ENCODE measurements at regions not wholly inside any gene's neighbourhood (a gene's known extent, or its start where the extent isn't known, plus 50 kb on each side); places are given as distances from the start of the nearest gene placed in this dataset.
"Not testable (repeated sequence)": the region's sequence is repeated elsewhere in the genome, so short reads cannot be mapped to it uniquely, and the experiment has no call there.

DNA sequence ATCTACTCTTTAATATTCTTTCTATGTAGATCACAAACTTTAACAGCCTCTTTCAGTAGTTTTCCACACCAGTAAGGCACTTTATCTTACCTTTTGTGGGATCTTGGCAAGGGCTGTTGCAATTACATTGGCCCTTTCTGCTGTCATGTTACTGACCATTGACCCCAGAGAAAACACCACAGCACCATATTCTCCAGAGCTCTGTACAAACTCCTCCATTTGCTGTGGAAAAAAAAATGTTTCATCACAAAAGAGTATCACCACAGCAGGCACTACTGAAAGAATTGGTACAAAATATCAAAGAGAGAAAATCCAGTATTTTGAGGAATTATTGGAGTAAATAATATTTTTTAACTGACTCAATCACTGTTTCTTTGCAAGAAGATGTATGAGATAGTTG, 62.3 kb upstream of the UGT2A3 start:
- not testable (repeated sequence) for DNase-seq (ENCODE audit: low read depth)

DNA sequence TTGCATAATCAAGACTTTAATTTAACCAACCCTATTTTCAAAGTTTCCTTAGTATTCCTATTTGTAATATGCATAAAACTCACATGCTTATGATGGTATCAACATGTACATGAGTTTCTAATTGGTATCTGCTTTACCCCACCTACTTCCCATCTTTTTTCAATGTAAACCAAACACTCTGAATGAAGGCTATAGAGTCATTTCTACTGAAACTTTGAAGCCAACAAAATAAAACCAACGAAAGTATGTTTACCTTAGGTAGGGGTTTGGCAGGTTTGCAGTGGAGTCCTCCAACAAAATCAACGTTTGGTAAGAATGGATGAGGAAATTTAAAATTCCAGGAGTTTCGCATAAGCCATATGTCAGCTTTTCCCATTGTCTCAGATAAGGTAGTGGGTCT, 66.4 kb upstream of the UGT2A3 start:
- not testable (repeated sequence) for DNase-seq (ENCODE audit: low read depth)

DNA sequence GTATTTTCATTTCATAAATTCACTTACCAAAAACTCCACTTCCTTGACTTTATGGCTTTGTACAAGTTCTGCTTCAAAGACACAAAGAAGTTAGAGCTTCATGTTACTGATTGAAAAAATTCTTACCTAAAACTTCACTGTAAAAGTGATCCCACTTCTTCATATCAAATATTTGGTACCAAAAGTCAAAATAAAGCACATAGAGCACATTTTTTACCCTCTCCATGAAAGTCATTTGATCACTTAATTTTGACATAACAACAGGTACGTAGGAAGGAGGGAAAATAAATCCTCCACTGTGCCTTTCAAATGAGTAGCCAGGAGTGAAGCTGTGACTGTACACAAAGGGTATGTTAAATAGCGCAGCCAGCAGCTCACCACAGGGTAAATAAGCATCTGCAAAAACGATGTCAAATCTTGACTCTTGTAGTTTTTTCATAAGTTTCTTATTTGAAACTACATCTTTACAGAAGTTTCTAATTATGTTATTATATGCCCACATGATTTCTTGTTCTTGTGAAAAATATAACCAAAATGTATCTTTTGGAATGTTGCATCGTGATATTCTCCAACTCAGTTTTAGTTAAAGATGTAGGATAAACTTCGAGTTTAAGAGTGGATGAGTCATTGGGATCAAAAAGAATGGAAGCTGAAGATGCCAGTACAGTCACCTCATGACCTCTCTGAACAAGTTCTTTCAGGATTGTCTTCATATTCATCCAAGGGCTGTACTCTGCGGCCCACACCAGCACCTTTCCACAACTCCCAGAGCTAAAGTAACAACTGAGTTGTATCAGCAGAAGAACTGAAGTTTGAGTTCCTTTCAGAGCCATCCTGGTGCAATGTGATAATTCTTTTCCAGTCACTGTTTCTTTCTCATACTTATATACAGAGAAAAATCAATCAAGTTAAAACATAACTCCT, 68.2 kb upstream of the UGT2A3 start:
- DNase-seq (ENCODE audit: low read depth) = not testable (repeated sequence)

DNA sequence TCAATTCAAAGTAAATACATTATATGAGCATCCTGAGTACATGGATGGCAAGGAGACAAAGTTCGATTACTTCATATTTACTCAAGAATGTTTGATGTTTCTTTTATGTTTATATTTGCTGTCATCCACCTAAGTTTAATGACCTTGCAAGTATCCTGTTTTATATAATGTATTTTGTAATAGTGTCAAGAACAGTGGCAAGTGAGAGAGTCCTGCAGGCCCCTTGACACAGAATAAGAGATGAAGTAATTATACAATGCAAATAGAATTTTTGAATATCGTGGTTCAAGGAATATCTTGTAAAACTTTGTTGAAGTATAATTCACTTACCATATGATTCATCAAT, 68.8 kb upstream of the UGT2A3 start:
- DNase-seq (ENCODE audit: low read depth) = not testable (repeated sequence)

DNA sequence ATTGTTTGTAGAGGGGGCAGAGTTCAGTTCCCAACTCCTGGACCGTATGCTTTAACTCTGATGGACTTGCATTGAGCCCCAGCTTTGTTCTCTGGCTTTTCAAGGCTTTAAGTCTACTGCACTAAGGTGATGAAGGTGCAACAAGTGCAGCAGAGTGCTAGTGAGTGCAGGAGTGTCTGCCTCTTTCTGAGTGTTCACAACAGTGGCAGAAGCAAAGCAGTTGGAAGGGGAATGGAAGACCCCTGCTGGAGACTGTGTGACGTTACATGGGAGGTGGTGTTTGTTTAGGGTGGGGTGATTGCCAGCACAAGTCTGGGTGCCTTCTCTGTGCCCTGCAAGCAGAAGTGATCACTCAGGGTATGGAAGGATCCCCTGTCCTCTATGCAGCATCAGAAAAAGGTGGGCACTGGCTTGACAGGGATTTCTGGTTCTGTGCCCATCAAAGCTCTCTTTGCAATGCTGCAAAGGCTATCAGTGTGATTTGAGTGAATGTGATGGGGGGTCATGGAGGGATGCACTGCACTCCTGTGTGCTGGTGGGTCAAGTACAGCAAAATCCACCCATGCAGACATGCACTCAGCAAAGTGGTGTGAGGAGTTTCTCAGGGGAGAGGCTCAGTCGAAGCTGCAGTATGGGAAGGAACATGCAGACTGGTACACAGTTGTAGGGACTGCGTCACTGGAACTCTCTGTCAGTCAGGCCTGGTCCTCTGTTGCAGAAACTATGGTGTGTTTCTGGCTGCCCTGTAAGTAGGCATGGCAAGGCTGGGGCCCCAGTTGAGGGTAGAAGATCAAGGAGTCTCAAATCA, 70.9 kb upstream of the UGT2B7 start:
- DNase-seq (ENCODE audit: low read depth) = peak; percentile 7

DNA sequence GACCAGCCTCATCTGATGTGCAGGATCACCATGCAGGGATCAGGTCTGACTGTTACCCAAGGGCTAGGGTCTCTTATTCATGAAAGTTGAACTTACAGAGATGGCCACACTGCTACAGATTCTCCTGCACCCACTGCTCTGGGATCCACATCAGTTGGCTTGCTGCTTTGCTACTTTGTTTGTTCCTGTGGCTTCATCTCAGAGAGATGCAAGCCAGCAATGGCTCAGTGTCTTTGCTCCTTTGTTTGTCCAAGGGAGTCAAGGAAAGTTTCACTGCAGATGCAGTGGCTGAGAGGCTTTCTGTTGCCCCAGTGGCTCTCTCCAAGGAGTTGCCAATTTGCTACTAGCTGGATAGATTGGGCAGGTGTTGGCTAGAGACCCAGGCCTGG, 70.3 kb upstream of the UGT2B7 start:
- DNase-seq (ENCODE audit: low read depth) = no peak

DNA sequence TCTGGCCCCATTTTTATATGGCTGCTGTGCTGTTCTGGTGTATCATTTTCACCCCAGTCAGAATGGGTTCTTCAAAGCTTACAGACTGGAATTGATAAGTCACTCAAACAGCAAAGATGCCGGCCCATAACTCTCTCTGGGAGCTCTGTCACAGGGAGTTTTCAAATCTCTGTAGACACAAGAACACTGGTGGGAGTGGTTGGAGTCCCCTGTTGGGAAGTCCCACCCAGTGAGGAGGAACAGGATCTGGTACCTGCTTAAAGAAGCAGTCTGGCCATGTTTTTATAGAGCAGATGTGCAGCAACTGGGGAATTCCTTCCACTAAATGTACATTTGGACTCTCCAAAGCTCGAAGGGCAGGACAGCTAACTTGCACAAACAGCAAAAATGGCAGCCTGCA, 69.3 kb upstream of the UGT2B7 start:
- no peak for DNase-seq (ENCODE audit: low read depth)

DNA sequence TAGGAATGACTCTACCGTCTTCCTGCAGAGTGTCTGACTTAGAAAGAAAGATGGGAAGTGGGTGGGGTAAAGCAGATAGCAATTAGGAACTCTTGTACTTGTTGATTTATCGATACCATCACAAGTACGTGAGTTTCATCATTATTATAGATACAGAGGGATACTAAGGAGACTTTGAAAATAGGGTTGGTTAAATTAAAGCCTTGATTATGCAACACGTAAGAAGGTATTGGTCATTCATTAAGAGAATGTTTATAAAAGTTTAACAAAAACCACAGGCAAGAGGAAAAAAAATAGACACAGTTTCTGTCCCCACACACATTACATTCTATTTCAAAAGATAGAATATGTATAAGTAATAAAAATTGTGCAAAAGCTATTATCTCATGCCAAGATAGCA, 65.9 kb upstream of the UGT2B7 start:
- DNase-seq (ENCODE audit: low read depth) = no peak

DNA sequence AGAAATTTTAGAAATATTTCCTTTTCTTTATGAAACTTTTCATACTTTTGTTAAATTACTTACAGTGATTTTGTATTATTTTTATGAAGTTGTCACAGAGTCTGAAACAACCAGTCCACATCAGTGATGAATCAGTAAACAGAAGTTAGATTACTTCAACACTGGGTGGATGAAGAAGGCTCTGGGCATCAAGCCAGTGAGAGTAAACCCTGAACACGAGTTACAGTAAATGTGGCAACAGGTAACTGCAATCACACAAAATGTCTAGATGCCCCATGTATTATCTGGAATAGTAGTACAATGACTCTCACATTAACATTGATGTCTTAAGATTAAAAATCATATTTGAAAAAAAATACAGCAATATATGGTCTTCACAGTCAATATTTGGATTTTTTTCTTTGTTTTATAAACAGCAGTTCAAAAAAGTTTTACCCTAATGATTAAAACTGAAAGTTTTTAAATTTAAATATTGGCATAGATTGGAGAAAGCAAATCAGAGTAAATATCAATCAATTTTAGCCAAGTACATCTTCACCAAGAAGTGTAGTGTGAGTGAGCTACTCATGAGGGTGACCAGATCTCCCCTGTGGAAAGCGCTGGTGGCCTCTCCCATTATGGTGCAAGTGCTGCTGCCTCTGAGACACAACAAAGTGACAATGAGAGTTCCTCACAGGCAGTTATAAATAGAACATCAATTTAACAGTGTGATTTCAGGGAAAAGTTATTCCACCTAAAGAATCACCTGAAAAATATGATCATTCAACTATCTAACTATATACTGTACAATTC, 63.2 kb upstream of the UGT2B7 start:
- peak; percentile 10 for DNase-seq (ENCODE audit: low read depth)

DNA sequence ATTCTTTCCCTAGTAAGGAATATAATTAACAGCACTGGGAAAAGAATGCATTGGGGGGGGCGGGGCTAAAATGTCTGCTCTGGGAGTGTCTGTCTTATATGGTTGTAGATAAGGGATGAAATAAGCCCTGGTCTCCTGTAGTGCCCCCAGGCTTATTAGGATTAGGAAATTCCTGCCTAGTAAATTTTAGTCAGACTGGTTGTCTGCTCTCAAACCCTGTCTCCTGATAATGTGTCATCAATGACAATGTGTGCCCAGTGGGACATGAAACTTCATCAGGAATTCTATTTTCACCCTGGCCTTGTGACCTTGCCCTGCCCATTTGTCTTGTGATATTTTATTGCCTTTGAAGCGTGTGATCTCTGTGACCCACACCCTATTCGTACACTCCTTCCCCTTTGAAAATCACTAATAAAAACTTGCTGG, 61.9 kb upstream of the UGT2B7 start:
- DNase-seq (ENCODE audit: low read depth) = not testable (repeated sequence)

DNA sequence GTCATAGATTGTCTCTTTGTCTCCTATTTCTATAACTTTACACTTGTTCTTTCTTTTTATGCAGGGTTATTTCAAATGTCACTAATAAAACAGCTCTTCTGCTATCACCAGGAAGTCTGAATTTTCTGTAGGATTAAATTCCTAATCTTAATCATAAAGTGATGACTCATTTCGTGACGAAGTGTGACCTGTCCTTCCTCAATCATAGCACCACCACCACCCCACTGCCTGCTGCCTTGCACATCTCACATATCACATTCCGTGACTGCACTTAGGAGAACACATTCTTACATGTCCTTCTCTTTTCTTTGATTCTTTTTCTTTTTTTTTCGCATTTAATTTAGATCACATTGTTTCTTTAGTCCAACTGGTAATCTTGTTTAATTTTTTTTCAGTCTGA, 57.7 kb upstream of the UGT2B7 start:
- DNase-seq (ENCODE audit: low read depth) = peak; percentile 68

DNA sequence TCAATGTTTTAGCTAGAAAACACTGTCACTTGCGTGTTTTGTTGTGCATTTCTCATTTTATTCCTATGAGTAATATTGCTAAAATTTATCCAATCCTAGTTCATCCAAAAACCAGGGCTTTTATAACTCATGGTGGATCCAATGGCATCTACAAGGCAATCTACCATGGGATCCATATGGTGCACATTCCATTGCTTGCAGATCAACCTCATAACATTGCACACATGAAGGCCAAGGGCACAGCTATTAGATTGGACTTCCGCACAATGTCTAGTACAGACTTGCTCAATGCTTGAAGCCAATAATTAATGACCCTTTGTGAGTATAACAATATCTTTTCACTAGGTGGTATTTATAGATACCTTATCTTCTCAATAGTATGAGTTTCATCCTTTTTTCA, 57.2 kb upstream of the UGT2B7 start:
- DNase-seq (ENCODE audit: low read depth) = no peak

DNA sequence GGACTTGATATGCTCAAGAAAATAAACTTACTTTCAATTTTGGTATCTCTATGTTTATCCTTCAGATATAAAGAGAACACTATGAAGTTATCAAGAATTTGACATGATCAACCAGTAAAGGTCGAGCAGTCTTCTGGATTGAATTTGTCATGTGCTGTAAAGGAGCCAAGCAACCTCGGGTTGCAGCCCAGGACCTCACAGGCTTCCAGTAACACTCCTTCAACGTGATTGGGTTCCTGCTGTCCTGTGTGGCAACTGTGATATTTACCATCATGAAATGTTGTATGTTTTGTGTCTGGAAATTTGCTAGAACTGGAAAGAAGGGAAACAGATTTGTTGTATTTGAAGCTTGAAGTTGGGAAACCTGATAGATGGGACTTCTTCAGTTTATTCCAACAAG, 52.0 kb upstream of the UGT2B7 start:
- no peak for DNase-seq (ENCODE audit: low read depth)
